ENCODE measurements at regions not wholly inside any gene's neighbourhood (a gene's known extent, or its start where the extent isn't known, plus 50 kb on each side); places are given as distances from the start of the nearest gene placed in this dataset.

DNA sequence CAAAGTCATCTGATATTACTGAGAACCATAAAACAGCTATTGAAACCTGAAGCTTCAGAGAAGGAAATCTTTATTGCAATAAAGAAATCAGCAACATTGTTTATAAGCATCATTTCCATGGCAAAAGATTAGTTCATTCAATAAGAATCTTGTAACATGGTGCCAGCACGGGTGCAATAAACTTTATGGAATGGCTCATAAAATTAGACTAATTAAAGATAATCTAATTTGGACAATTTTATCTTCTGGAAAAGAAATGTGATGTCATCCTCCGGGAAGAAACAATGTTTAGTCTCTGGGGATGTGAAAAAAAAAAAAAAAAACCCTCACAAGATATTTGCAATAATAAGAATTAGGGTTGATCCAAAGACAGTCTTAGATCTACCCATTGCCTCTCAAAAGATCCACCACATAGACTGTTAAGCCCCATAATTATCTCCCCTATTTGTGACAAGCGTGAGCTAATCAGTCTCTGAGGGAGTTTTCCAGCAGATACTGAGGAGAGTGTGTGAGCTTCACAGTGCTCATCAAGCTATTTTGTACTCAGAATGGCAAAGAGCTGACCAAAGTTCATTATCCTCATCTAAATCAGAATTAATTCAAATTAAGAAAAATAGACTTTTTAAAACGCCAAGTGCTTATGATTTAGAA is 297.0 kb upstream of the EDNRB start:
- no peak overlapping the region for H3K9ac ChIP-seq (ENCODE audit: low read length)
- no peak overlapping the region for H3K4me3 ChIP-seq (ENCODE audit: low read length)
- no peaks in the 10 kb centered on the region for H3K4me1 ChIP-seq (ENCODE audit: control insufficient read depth, insufficient read depth, low read length)
- no peak for DNase-seq (ENCODE audit: low read depth)
- H3K36me3 ChIP-seq (ENCODE audit: control insufficient read depth, insufficient read depth, low read length, severe bottlenecking): no peaks in the 10 kb centered on the region
- no peaks in the 10 kb centered on the region for H3K9me3 ChIP-seq (ENCODE audit: control insufficient read depth, low read length)
- no peaks in the 10 kb centered on the region for H3K27me3 ChIP-seq (replicated peaks; ENCODE audit: control insufficient read depth, insufficient read depth, low read length)

DNA sequence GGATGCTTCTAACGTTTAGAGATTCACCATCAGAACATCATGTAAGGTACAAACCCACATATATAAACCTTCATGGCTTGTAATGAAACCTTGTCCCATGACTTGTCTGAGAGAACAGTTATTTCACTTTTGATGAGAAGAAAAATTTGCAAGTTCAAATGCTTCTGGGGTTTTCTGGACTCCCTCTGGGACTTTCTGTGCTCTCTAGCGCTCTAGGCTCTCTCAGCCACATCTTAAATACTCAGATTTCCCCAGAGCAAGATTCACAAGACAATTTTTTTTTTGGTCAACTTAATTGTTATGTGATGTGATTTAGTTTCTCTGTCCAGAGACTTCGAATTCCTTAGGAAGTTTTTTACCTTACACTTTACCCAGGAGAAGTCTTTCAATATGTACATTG is 282.8 kb upstream of the EDNRB start:
- DNase-seq (ENCODE audit: low read depth): no peak
- Histone ChIP-seq H3K4me3 (ENCODE audit: low read length) (no peak overlapping the region), H3K9ac (ENCODE audit: low read length) (no peak overlapping the region), H3K9me3 (ENCODE audit: control insufficient read depth, low read length) (no peaks in the 10 kb centered on the region), H3K27me3 (replicated peaks; ENCODE audit: control insufficient read depth, insufficient read depth, low read length) (no peaks in the 10 kb centered on the region), H3K4me1 (ENCODE audit: control insufficient read depth, insufficient read depth, low read length) (peaks cover 21% of the 10 kb centered on the region), H3K36me3 (ENCODE audit: control insufficient read depth, insufficient read depth, low read length, severe bottlenecking) (no peaks in the 10 kb centered on the region)

DNA sequence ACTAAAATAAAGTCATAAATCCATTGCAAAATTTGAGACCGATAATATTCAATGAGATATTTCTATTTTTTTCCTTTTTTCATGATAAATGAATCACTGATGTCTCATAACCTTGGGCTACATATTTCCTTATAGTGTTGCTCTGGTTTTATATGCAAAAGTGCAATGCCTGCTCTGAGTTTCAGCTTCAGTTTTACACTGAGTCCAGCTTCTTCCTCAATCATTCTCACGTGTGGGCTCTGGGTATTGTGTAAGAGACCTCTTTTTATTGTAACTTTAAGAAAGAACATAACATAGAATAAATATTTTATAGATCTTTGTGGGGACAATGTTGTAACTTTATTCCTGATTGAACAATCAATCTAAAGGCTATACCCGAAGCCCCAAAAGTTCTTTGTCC is 280.2 kb upstream of the EDNRB start:
- H3K27me3 ChIP-seq (replicated peaks; ENCODE audit: control insufficient read depth, insufficient read depth, low read length): no peaks in the 10 kb centered on the region
- no peaks in the 10 kb centered on the region for H3K9me3 ChIP-seq (ENCODE audit: control insufficient read depth, low read length)
- H3K4me3 ChIP-seq (ENCODE audit: low read length): no peak overlapping the region
- H3K4me1 ChIP-seq (ENCODE audit: control insufficient read depth, insufficient read depth, low read length): peaks cover 43% of the 10 kb centered on the region
- DNase-seq (ENCODE audit: low read depth): no peak
- H3K36me3 ChIP-seq (ENCODE audit: control insufficient read depth, insufficient read depth, low read length, severe bottlenecking): no peaks in the 10 kb centered on the region
- H3K9ac ChIP-seq (ENCODE audit: low read length): no peak overlapping the region

DNA sequence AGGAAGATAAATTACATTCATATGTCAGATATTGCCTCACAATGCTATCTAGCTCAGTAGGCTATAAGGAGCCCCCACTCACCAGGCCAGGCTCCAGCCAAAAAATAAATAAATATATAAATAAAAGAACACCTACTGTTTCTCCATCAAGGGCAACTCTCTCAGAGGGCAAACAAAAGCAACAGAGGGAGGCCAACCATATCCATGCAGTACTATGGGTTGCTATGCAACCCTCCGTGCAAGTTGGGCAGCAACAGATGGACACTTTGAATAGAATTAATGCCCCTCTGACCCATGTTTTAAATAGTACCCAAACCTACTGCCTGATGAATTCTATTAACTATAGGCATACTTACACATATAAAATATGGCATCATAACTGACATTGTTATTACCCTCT is 279.8 kb upstream of the EDNRB start:
- no peak overlapping the region for H3K9ac ChIP-seq (ENCODE audit: low read length)
- no peaks in the 10 kb centered on the region for H3K27me3 ChIP-seq (replicated peaks; ENCODE audit: control insufficient read depth, insufficient read depth, low read length)
- no peaks in the 10 kb centered on the region for H3K9me3 ChIP-seq (ENCODE audit: control insufficient read depth, low read length)
- H3K4me3 ChIP-seq (ENCODE audit: low read length): no peak overlapping the region
- no peaks in the 10 kb centered on the region for H3K36me3 ChIP-seq (ENCODE audit: control insufficient read depth, insufficient read depth, low read length, severe bottlenecking)
- DNase-seq (ENCODE audit: low read depth): no peak
- H3K4me1 ChIP-seq (ENCODE audit: control insufficient read depth, insufficient read depth, low read length): peaks cover 47% of the 10 kb centered on the region

DNA sequence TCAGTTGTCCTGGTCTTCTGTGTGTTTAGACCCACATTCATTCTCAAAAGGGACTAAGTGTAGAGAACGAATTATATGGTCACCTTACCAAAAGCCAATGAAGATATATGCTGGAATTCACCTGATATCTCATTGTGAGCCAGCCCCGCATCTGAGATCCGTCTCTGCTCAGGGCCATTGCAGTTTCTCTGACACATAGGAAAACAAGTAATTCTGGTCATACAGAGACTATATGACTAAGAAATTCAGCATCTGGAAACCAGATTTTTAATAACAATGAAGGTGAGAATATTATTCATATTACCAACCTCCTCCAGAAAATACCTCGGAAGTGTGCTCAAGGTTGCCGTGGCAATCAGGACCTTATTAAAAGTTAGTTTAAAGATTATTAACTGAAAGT is 278.6 kb upstream of the EDNRB start:
- Histone ChIP-seq H3K36me3 (ENCODE audit: control insufficient read depth, insufficient read depth, low read length, severe bottlenecking) (no peaks in the 10 kb centered on the region), H3K9me3 (ENCODE audit: control insufficient read depth, low read length) (no peaks in the 10 kb centered on the region), H3K4me1 (ENCODE audit: control insufficient read depth, insufficient read depth, low read length) (peaks cover 59% of the 10 kb centered on the region), H3K4me3 (ENCODE audit: low read length) (no peak overlapping the region), H3K27me3 (replicated peaks; ENCODE audit: control insufficient read depth, insufficient read depth, low read length) (no peaks in the 10 kb centered on the region), H3K9ac (ENCODE audit: low read length) (no peak overlapping the region)
- DNase-seq (ENCODE audit: low read depth): no peak

DNA sequence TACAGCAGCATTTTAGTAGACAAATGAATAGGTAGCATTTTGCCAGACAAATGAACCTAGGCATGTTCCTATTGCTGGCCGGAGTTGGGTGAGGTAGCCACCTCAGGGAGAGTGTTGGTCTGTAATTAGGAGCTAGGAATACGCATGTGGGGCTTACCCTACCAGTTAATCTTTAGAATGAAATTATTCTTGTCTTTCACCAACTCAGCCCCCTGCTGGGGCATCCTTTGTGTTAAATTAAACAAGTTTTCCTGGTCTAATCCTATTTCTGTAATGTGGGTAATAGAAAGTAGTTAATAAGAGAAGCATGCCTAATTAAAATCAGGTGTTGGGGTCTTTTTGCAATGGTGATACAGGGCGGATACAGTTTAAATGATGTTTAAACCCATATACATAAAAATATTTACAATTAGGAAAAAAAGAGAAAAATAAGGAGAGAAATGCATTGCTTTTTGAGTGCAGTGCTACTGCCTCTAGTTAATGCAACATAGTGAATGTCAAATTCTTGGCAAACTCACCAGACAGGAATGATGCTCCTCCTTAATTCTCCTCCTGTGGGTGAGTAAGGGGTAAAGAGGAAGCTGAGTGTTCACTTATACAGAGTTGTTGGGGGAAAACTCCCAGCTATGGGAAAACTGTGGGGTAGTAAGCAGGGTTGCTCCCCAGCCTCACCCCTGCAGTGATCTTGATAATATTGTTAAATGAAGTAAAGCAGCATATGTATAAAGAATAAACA is 276.4 kb upstream of the EDNRB start:
- no peak overlapping the region for H3K9ac ChIP-seq (ENCODE audit: low read length)
- H3K9me3 ChIP-seq (ENCODE audit: control insufficient read depth, low read length): no peaks in the 10 kb centered on the region
- H3K27me3 ChIP-seq (replicated peaks; ENCODE audit: control insufficient read depth, insufficient read depth, low read length): no peaks in the 10 kb centered on the region
- peak; percentile 59 for DNase-seq (ENCODE audit: low read depth)
- H3K36me3 ChIP-seq (ENCODE audit: control insufficient read depth, insufficient read depth, low read length, severe bottlenecking): no peaks in the 10 kb centered on the region
- peaks cover 59% of the 10 kb centered on the region for H3K4me1 ChIP-seq (ENCODE audit: control insufficient read depth, insufficient read depth, low read length)
- no peak overlapping the region for H3K4me3 ChIP-seq (ENCODE audit: low read length)

DNA sequence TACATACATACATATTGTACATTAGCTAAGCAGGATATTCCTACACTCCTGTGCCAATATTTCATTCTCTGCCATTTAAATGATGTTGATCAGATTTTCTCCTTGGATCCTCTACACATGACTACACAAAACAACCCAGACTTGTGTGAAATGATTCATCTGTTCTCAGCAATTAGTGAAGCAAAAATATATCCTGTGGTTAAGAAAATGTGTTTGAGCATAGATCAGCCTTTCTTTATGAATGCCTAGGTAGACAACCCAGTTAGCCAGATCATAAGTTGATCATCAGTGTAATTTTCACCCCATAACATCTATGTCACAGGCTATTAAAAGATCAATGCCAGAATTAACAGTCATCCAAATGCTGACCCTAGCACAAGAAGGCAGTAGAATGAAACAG is 275.2 kb upstream of the EDNRB start:
- no peak for DNase-seq (ENCODE audit: low read depth)
- Histone ChIP-seq H3K4me1 (ENCODE audit: control insufficient read depth, insufficient read depth, low read length) (peaks cover 56% of the 10 kb centered on the region), H3K9me3 (ENCODE audit: control insufficient read depth, low read length) (no peaks in the 10 kb centered on the region), H3K9ac (ENCODE audit: low read length) (no peak overlapping the region), H3K36me3 (ENCODE audit: control insufficient read depth, insufficient read depth, low read length, severe bottlenecking) (no peaks in the 10 kb centered on the region), H3K4me3 (ENCODE audit: low read length) (no peak overlapping the region), H3K27me3 (replicated peaks; ENCODE audit: control insufficient read depth, insufficient read depth, low read length) (no peaks in the 10 kb centered on the region)

DNA sequence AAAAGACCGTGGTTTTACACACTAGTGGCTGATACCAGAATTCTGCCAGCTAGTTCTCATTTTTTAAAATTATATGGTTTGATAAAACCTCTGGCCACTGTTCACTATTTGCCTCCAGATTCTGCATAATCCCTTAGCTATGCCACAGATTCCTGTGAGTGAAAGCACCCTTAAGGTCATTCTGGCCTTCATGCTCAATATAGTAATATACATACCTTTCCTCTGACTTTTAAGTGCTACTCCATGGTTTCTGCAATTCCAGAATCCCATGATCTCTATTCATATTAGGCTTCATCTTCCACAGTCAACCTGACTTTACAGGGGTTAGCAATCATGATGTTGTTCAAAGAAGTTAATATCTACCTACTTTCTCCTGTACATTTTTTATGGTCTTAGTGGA is 274.1 kb upstream of the EDNRB start:
- no peak overlapping the region for H3K4me3 ChIP-seq (ENCODE audit: low read length)
- H3K27me3 ChIP-seq (replicated peaks; ENCODE audit: control insufficient read depth, insufficient read depth, low read length): no peaks in the 10 kb centered on the region
- peak; percentile 65 for DNase-seq (ENCODE audit: low read depth)
- no peak overlapping the region for H3K9ac ChIP-seq (ENCODE audit: low read length)
- H3K4me1 ChIP-seq (ENCODE audit: control insufficient read depth, insufficient read depth, low read length): peaks cover 47% of the 10 kb centered on the region
- H3K9me3 ChIP-seq (ENCODE audit: control insufficient read depth, low read length): no peaks in the 10 kb centered on the region
- no peaks in the 10 kb centered on the region for H3K36me3 ChIP-seq (ENCODE audit: control insufficient read depth, insufficient read depth, low read length, severe bottlenecking)

DNA sequence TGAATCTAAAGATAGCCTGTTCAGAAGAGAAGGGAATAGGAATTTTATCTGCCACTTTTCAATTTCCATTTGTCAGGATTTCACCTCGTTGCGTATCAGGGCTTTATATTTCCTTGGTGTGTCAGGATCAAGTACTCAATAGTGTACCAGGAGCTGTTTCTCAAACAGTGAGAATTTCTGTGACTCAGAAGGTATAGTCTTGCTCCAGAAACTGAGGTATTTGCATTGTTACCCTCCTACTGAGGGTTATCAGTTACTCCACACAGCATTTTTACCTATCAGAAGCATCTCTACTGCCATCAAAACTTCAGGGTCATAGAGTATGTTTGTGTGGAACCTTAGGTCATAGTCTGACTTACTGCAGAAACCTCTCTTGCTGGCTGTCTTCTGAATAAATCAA is 271.7 kb upstream of the EDNRB start:
- H3K4me3 ChIP-seq (ENCODE audit: low read length): no peak overlapping the region
- no peaks in the 10 kb centered on the region for H3K27me3 ChIP-seq (replicated peaks; ENCODE audit: control insufficient read depth, insufficient read depth, low read length)
- H3K4me1 ChIP-seq (ENCODE audit: control insufficient read depth, insufficient read depth, low read length): peaks cover 38% of the 10 kb centered on the region
- H3K9ac ChIP-seq (ENCODE audit: low read length): no peak overlapping the region
- no peaks in the 10 kb centered on the region for H3K9me3 ChIP-seq (ENCODE audit: control insufficient read depth, low read length)
- no peaks in the 10 kb centered on the region for H3K36me3 ChIP-seq (ENCODE audit: control insufficient read depth, insufficient read depth, low read length, severe bottlenecking)
- DNase-seq (ENCODE audit: low read depth): no peak

DNA sequence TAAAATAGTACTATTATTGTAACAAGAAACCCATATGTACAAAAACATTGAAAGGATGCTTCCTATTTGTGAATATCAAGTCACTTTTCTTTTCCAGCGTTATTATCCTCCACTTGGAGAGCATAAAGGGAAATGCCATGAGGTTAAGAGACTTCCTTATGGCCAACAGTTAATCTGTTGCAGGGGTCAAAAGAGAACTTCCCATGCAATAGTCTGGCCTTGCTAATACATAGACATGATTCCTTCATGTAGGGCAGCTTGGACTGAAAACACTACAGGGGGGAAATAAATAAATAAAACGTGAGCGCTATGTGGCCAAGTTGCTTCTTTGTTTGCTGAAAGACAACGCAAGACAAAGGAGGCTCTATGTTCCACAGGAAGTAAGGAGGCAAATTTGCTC is 269.1 kb upstream of the EDNRB start:
- Histone ChIP-seq H3K4me1 (ENCODE audit: control insufficient read depth, insufficient read depth, low read length) (peaks cover 28% of the 10 kb centered on the region), H3K4me3 (ENCODE audit: low read length) (no peak overlapping the region), H3K9me3 (ENCODE audit: control insufficient read depth, low read length) (peaks cover 2% of the 10 kb centered on the region), H3K9ac (ENCODE audit: low read length) (no peak overlapping the region), H3K27me3 (replicated peaks; ENCODE audit: control insufficient read depth, insufficient read depth, low read length) (no peaks in the 10 kb centered on the region), H3K36me3 (ENCODE audit: control insufficient read depth, insufficient read depth, low read length, severe bottlenecking) (no peaks in the 10 kb centered on the region)
- no peak for DNase-seq (ENCODE audit: low read depth)

DNA sequence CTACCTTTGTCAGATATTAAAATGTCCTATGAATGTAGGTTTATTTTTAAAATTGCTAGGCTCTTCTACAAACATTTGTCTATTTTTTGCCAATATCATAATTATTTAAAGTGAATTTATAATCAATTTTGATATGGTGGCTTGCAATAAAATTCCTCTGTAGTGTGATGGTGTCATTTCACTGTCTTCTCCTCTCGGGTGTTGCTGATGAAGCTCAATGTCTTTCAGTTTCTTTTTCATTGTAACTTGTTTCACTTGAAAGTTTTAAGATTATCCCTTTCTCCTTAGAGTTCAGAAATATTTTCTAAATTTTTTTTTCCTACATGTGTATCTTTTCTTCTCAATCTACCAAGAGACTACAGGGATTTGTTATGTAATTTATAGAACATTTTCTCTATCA is 267.1 kb upstream of the EDNRB start:
- no peaks in the 10 kb centered on the region for H3K36me3 ChIP-seq (ENCODE audit: control insufficient read depth, insufficient read depth, low read length, severe bottlenecking)
- H3K9ac ChIP-seq (ENCODE audit: low read length): no peak overlapping the region
- no peaks in the 10 kb centered on the region for H3K27me3 ChIP-seq (replicated peaks; ENCODE audit: control insufficient read depth, insufficient read depth, low read length)
- H3K9me3 ChIP-seq (ENCODE audit: control insufficient read depth, low read length): peaks cover 2% of the 10 kb centered on the region
- no peak overlapping the region for H3K4me3 ChIP-seq (ENCODE audit: low read length)
- no peak for DNase-seq (ENCODE audit: low read depth)
- H3K4me1 ChIP-seq (ENCODE audit: control insufficient read depth, insufficient read depth, low read length): peaks cover 33% of the 10 kb centered on the region

DNA sequence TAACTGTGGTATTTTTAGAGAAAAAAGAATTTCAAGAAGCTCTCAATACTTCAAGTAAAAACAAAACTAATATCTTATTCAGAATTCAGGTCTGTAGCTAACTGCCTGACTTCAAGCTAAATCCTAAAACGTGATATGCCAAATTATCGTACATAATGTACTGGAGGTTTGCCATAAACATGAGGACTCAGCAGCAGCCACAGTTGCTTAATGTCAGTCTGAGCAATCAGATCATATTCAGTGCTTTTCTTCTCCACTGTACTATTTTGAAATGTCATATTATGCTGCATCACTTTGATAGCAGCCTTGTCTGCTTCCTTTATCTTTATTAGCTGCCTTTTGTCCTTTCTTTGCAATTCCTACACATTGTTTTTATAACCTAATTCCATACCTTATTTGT is 265.1 kb upstream of the EDNRB start:
- DNase-seq (ENCODE audit: low read depth): peak; percentile 76
- Histone ChIP-seq H3K9ac (ENCODE audit: low read length) (peak overlapping the region; percentile 22), H3K9me3 (ENCODE audit: control insufficient read depth, low read length) (peaks cover 7% of the 10 kb centered on the region), H3K36me3 (ENCODE audit: control insufficient read depth, insufficient read depth, low read length, severe bottlenecking) (no peaks in the 10 kb centered on the region), H3K4me1 (ENCODE audit: control insufficient read depth, insufficient read depth, low read length) (peaks cover 36% of the 10 kb centered on the region), H3K4me3 (ENCODE audit: low read length) (peak overlapping the region; percentile 57), H3K27me3 (replicated peaks; ENCODE audit: control insufficient read depth, insufficient read depth, low read length) (no peaks in the 10 kb centered on the region)
